ENCODE measurements at regions not wholly inside any gene's neighbourhood (a gene's known extent, or its start where the extent isn't known, plus 50 kb on each side); places are given as distances from the start of the nearest gene placed in this dataset.
"Not testable (repeated sequence)": the region's sequence is repeated elsewhere in the genome, so short reads cannot be mapped to it uniquely, and the experiment has no call there.

- DNase-seq (ENCODE audit: low read depth) = not testable (repeated sequence)
These were observed 4092.8 kb upstream of the TPTE start for GRCh38 chr21:6428498-6429092.

GRCh38 chr21:6429924-6430323 lies 4091.5 kb upstream of the TPTE start:
- not testable (repeated sequence) for DNase-seq (ENCODE audit: low read depth)

- DNase-seq (ENCODE audit: low read depth) = not testable (repeated sequence)
These were observed 4088.2 kb upstream of the TPTE start for GRCh38 chr21:6433149-6433548.

- not testable (repeated sequence) for DNase-seq (ENCODE audit: low read depth)
These were observed 4085.2 kb upstream of the TPTE start for GRCh38 chr21:6436205-6436604.

DNA sequence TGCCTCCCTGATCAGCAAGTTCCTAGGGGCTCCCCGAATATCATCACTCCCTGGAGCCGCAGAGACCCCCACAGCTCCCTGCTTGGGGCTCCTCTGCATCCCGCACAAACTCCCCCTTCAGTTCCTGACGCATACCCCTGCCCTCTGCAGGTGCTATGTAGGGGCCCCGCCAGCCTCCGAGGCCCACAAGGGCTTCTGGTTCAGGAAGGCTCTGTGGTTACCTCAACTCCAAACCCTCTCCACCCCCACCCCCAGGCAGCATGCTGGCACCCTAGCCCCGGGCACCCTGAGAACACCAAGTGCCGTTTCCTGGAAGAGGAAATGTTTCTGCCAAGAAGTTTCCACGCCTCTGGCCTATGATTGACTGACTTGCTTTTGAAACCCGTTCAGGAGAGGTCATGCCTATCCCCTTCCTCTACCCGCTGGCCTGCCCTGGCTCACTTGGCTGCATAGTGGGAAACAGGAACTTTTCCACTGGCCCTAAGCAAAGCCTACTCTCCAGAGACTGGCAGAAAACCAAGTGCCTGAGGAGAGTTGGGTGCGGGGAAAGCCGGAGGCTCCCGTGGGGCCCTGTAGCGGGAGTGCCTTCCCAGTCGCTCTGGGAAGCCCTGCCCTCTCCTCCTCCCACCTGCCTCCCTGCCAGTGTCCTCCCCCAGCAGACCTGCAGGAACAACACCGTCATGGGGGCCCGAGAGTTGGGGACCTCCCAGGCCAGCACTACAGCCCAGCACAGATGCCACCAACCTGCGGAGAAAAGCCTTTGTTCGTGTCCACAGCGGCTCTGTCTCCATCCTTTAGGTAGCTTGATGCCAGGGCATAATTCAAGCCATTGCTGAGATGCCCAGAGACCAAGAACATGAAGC lies 4084.2 kb upstream of the TPTE start:
- not testable (repeated sequence) for DNase-seq (ENCODE audit: low read depth)

GRCh38 chr21:6437834-6438187 lies 4083.6 kb upstream of the TPTE start:
- not testable (repeated sequence) for DNase-seq (ENCODE audit: low read depth)

DNA sequence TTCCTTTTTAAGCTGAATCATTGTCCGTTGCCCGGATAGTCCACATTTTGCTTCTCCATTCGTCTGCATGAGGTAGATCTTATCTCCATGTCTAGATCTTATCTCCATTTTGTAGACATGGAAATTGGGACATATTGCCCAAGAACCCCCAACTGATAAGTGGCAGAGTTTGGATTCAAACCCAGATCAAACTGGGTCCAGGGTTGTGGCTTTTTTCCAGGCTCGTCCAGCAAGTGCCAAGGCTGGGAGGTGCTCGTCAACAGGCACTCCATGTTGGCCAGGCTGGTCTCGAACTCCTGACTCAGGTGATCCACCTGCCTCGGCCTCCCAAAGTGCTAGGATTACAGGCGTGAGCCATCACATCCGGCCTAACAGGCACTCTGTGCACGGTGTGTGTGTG lies 4082.3 kb upstream of the TPTE start:
- not testable (repeated sequence) for DNase-seq (ENCODE audit: low read depth)

DNA sequence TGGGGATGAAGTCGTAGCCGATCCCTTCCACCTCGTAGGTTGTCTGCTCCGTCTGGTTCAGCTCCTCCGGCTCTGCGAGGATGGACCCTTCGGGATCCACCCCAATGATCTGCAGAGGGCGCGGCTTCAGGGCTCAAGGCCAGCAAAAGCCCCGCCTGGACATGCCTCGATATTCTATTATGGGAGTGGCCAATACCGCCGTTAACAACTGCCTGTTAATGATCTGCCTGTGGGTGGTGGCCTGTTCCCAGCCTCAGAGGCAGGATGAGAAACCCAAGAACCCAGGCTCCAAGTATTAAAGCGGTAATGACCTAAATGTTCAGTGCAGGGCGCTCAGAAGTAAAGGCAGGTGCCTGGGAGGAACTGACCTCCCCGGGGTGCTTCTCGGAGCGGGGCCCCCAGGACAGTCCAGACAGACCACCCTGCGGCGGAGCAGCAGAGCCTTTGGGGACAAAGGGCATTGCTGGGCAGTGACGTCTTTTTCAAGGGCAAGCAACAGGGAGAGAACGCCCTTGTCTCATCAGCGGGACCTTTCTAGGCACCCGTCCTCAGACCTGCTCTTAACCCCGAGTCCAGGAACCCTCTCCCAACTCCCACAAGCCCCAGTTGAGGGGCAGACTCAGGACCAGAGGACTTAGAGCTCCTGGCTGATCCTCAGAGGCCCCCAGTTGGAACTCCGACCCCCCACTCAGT lies 4066.6 kb upstream of the TPTE start:
- not testable (repeated sequence) for DNase-seq (ENCODE audit: low read depth)

DNA sequence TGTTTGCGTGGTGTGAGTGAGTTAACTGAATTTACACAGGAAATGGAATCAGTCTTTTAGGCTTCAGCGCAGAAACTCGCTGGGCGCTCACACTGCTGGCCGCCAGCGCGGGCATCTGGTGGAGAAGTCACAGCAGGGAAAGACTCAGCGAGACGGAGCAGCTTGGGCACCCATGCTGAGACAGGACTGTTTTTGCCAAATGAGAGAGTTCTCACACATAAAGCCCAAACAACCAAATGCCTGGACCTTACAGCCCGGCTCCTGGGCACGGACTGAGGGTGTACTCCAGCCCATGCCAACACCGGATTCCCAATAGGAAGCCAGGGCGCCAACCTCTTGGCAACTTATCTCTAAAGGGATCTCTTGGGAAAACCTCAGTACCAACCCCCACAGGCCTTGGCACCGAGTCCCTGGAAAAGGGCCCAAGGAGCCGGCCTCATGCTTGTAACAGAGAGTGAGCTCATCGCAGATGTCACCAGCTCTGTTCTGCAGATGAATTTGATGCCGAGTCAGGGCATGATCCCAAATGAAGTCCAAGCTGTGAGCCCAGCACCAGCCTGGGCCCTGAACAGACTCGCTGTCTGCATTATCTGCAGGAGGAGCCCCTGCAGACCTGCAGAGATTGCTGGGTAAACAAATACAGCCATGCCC lies 4065.2 kb upstream of the TPTE start:
- not testable (repeated sequence) for DNase-seq (ENCODE audit: low read depth)

GRCh38 chr21:6459761-6460160 lies 4061.6 kb upstream of the TPTE start:
- DNase-seq (ENCODE audit: low read depth) = not testable (repeated sequence)

GRCh38 chr21:6461358-6461757 lies 4060.0 kb upstream of the TPTE start:
- not testable (repeated sequence) for DNase-seq (ENCODE audit: low read depth)

DNA sequence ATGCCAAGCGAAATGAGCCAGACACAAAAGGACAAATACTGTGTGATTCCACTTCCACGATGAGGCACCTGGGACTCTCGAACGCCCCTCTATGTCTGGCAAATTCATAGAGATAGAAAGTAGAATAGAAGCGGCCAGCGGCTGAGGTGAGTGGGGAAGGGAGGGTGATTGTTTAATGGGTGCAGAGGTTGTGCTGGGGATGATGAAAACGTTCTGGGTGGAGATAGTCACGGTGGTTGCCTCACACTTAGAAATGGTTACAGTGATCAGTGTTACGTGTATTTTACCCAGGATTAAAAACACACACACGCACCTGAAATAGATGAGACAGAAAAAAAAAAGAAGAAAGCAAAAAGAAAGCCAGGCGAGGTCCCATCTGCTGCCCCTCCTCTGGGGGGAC lies 4057.0 kb upstream of the TPTE start:
- not testable (repeated sequence) for DNase-seq (ENCODE audit: low read depth)

DNA sequence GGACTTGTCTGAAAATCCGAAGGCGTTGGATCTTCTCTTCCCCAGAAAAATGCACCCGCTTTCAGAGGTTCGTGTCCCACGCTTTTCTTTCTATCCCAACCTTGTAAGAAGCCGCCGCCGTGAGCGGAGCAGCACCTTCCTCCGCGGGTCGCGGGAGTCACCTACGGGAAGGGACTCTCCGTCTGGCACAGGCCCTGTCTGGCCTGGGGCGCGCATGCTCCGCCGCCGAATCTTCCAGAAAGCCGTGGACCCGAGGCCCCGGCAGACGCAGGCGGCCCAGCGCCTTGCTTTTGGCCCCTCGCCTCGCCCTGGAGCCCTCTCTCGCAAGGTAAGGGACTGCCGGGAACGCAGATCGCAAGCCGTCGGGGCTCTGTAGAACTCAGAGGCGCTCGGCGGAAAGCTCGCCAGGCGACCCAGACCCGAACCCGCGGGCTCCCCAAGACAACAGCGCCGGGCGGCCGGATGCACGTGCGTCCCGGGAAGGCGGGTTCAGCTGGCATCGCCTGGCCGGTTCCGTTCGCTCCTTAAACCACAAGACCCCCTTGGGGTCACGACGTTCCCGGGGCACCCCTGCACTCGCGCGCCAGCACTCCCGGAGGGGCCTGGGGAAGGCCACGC lies 4055.2 kb upstream of the TPTE start:
- DNase-seq (ENCODE audit: low read depth) = not testable (repeated sequence)

GRCh38 chr21:6466707-6467106 lies 4054.7 kb upstream of the TPTE start:
- not testable (repeated sequence) for DNase-seq (ENCODE audit: low read depth)

DNA sequence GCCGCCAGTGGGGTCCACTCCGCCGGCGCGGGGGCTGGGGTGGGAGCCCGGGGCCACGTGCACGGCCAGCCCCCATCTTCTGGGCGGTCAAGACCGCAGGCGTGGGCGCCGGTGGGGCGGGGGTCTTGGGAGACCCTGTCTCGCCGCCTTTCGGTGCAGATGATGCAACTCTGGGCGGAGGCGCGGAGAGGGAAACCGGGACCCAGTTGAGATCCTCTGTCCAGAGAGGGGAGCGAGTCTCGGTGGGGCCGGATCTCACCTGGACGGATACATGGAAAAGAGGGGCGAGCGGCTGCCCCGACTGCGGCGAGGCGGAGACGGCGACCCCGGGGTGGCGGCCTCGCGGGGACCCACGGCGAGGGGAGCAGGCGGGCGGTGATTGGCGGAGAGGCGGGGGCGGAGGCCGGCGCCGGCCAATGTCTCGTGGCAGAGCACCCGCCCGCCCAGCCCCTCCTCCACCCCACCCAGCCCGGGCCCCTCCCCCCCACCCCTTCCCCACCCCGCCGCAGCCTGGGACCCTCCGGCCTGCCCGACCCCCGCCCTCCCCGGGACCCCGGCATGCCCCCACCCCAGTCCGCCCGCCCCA lies 4054.1 kb upstream of the TPTE start:
- DNase-seq (ENCODE audit: low read depth) = not testable (repeated sequence)

DNA sequence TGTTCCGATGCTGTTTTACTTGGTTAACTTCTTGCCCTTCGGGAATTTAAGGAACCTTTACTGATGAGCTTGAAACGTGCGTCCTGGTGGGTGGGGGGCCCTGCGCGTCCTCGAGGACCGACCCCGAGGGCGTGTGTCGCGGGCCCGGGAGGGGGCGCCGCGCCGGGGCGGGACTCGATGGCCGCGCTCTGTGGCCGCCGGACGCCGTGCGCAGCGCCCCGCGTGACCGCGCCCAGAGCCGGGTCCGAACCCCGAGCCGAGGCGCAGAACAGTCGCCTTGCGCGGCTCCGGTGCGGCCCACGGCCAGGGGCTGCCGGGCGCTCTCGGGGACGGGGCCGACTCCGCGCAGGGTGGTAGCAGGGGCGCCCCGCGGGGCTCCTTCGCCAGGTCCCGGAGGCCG lies 4053.5 kb upstream of the TPTE start:
- not testable (repeated sequence) for DNase-seq (ENCODE audit: low read depth)

DNA sequence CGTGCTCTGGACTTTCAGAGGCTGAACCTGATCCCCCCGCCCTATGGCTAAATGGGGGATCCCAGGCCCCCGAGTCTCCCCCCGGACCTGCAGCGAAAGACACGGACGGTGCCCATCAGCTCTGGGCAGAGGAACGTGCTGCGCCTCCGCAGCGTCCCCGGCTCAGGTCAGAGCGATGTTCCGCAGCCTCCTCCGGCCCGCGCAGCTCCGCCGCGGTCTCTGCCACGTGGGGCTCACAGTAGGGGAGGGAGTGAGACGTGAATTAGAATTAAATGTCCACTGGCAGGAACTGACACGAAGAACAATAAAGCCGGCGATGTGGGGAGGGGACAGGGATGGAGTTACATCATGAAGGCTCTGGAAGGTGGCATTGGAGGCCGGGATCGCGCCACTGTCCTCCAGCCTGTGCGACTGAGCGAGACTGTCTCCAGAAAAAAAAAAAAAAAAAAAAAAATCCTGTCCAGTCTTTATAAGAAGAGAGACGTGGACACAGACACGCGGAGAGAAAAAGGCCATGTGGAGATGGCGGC lies 4053.0 kb upstream of the TPTE start:
- not testable (repeated sequence) for DNase-seq (ENCODE audit: low read depth)

GRCh38 chr21:6474250-6474968 lies 4047.0 kb upstream of the TPTE start:
- DNase-seq (ENCODE audit: low read depth) = not testable (repeated sequence)

GRCh38 chr21:6481116-6481515 lies 4040.3 kb upstream of the TPTE start:
- DNase-seq (ENCODE audit: low read depth) = not testable (repeated sequence)

DNA sequence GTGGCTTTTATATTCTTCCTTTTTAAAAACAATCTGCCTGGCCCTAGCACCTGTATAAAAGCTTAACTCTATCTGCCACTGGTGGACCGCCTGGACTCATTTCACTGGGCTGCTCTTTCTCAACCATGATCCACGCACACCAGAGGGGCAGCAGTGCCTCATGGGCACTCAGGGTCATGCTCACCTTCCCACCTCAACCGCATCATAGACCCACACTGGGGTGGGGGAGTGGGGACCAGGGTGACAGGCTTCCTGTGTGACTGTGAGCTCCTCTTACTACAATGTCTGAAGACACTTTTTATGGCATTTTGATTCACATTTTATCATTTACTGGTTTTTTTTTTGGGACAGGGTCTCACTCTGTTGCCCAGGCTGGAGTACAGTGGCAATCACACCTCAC lies 4038.8 kb upstream of the TPTE start:
- not testable (repeated sequence) for DNase-seq (ENCODE audit: low read depth)

All from CMK (cell line).